ENCODE measurements at regions not wholly inside any gene's neighbourhood (a gene's known extent, or its start where the extent isn't known, plus 50 kb on each side); places are given as distances from the start of the nearest gene placed in this dataset.

DNA sequence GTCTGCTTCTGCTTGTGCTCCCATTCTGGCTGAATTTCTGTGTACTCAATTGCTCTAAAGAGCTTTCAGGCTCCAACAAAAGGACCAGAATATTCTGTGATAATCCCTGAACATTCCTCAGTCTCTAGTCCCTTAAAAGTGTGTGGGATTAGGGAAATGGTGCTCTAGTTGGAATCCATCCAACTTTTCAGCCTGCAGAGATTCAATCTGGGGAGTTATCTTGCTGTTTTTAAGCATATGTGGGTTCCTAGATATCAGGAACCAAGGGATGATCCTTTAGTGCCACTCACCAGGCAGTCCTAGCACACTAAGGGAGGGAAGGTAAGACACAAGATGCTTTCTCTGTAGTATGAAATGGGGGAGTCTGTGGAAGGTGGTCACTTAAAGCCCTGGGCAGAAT is 140.3 kb upstream of the SLC1A4 start:
- ChIA-PET CTCF (interaction anchor here (0.6 kb wide), 1 partner anchor 262 kb away, joined by 3 read pairs; no protein-coding TSS in a partner anchor), POLR2A (no interaction called here)
- Histone ChIP-seq H3K36me3 (ENCODE audit: control insufficient read depth, insufficient read depth, low read length) (no peaks in the 10 kb centered on the region), H3K4me1 (ENCODE audit: control insufficient read depth, insufficient read depth, low read length) (no peaks in the 10 kb centered on the region), H3K9me3 (ENCODE audit: control insufficient read depth, insufficient read depth, low read depth, low read length) (no peaks in the 10 kb centered on the region), H3K27ac (ENCODE audit: low read length) (no peak overlapping the region), H3K27me3 (ENCODE audit: control insufficient read depth, insufficient read depth, low read length) (no peaks in the 10 kb centered on the region), H3K4me3 (ENCODE audit: low read depth in 2 of 2, low read length in 2 of 2) (no peak overlapping the region)
- DNase-seq (ENCODE audit: low read depth, low spot score) (no peak), ATAC-seq (no peak; the same call in 1 of the 2 replicates)
- intact Hi-C loops (cut with micrococcal nuclease; ENCODE audit: unreplicated experiment) (no loop called here), in situ Hi-C loops (cut with HindIII; ENCODE audit: low pct_unique_long_range_greater_than_20kb, low sequenced_read_pairs) (no loop called here)
- BruUV-seq (replicated peaks): no TSS peak
- TF ChIP-seq, protein P1, sequence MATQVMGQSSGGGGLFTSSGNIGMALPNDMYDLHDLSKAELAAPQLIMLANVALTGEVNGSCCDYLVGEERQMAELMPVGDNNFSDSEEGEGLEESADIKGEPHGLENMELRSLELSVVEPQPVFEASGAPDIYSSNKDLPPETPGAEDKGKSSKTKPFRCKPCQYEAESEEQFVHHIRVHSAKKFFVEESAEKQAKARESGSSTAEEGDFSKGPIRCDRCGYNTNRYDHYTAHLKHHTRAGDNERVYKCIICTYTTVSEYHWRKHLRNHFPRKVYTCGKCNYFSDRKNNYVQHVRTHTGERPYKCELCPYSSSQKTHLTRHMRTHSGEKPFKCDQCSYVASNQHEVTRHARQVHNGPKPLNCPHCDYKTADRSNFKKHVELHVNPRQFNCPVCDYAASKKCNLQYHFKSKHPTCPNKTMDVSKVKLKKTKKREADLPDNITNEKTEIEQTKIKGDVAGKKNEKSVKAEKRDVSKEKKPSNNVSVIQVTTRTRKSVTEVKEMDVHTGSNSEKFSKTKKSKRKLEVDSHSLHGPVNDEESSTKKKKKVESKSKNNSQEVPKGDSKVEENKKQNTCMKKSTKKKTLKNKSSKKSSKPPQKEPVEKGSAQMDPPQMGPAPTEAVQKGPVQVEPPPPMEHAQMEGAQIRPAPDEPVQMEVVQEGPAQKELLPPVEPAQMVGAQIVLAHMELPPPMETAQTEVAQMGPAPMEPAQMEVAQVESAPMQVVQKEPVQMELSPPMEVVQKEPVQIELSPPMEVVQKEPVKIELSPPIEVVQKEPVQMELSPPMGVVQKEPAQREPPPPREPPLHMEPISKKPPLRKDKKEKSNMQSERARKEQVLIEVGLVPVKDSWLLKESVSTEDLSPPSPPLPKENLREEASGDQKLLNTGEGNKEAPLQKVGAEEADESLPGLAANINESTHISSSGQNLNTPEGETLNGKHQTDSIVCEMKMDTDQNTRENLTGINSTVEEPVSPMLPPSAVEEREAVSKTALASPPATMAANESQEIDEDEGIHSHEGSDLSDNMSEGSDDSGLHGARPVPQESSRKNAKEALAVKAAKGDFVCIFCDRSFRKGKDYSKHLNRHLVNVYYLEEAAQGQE (IDR thresholded peaks at IDR 0.05; ENCODE audit: insufficient read depth in 1 of 2, low read depth in 2 of 2, low read length in 1 of 2): no peak
- TF ChIP-seq TCF7L2 (IDR thresholded peaks at IDR 0.05; ENCODE audit: low read depth, low read length): no peak
- TF ChIP-seq, protein P2, sequence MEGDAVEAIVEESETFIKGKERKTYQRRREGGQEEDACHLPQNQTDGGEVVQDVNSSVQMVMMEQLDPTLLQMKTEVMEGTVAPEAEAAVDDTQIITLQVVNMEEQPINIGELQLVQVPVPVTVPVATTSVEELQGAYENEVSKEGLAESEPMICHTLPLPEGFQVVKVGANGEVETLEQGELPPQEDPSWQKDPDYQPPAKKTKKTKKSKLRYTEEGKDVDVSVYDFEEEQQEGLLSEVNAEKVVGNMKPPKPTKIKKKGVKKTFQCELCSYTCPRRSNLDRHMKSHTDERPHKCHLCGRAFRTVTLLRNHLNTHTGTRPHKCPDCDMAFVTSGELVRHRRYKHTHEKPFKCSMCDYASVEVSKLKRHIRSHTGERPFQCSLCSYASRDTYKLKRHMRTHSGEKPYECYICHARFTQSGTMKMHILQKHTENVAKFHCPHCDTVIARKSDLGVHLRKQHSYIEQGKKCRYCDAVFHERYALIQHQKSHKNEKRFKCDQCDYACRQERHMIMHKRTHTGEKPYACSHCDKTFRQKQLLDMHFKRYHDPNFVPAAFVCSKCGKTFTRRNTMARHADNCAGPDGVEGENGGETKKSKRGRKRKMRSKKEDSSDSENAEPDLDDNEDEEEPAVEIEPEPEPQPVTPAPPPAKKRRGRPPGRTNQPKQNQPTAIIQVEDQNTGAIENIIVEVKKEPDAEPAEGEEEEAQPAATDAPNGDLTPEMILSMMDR (IDR thresholded peaks at IDR 0.05): no peak
- no peak for TF ChIP-seq SIN3A (IDR thresholded peaks at IDR 0.05; ENCODE audit: borderline replicate concordance, insufficient read depth, low read depth, low read length)
- no peak for TF ChIP-seq POLR2AphosphoS5 (IDR thresholded peaks at IDR 0.05; ENCODE audit: low read depth, low read length)

DNA sequence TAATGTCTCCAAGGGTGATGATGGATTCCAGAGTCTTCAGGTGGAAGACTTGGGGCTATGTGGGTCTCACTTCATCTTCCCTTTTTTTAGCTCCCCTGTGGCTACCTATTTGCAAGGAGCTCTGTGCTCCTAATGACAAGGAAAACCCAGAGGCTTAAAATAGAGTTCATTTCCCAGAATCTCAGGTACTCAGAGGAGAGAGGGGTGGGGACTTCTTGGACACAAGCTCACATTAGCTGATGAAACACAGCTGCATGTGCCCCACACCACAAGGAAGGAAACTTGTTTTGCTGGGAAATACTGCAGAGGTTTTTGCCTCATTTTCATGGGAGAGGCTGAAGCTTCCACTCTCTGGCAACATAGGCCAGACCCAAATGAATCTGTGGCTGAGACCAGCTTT is 138.6 kb upstream of the SLC1A4 start:
- intact Hi-C loops (cut with micrococcal nuclease; ENCODE audit: unreplicated experiment) (no loop called here), in situ Hi-C loops (cut with HindIII; ENCODE audit: low pct_unique_long_range_greater_than_20kb, low sequenced_read_pairs) (no loop called here)
- POLR2A ChIA-PET: no interaction called here
- CTCF ChIA-PET: no interaction called here
- TF ChIP-seq, protein P1 (IDR thresholded peaks at IDR 0.05; ENCODE audit: insufficient read depth in 1 of 2, low read depth in 2 of 2, low read length in 1 of 2): no peak
- no peak for TF ChIP-seq POLR2AphosphoS5 (IDR thresholded peaks at IDR 0.05; ENCODE audit: low read depth, low read length)
- BruUV-seq (replicated peaks): no TSS peak
- no peaks in the 10 kb centered on the region for H3K27me3 ChIP-seq (ENCODE audit: control insufficient read depth, insufficient read depth, low read length)
- H3K9me3 ChIP-seq (ENCODE audit: control insufficient read depth, insufficient read depth, low read depth, low read length): no peaks in the 10 kb centered on the region
- DNase-seq (ENCODE audit: low read depth, low spot score) (no peak), ATAC-seq (no peak)
- no peak overlapping the region for H3K4me3 ChIP-seq (ENCODE audit: low read depth in 2 of 2, low read length in 2 of 2)
- H3K4me1 ChIP-seq (ENCODE audit: control insufficient read depth, insufficient read depth, low read length): peaks cover 7% of the 10 kb centered on the region; the same call in 1 of the 2 replicates
- H3K27ac ChIP-seq (ENCODE audit: low read length): no peak overlapping the region
- H3K36me3 ChIP-seq (ENCODE audit: control insufficient read depth, insufficient read depth, low read length): no peaks in the 10 kb centered on the region
